Daoy (cell line): ENCODE measurements at regions not wholly inside any gene's neighbourhood (a gene's known extent, or its start where the extent isn't known, plus 50 kb on each side); places are given as distances from the start of the nearest gene placed in this dataset.
A peak's percentile ranks its signal among the peaks of the same experiment; 100 is the strongest.
"Not testable (repeated sequence)": the region's sequence is repeated elsewhere in the genome, so short reads cannot be mapped to it uniquely, and the experiment has no call there.

ENCODE experiments used
- DNase-seq: peaks from one replicate; pipeline ENCODE4 v3.0.0-alpha.2; 2015; ENCODE audit warnings: low read depth

- no peak for DNase-seq
Observed at GRCh38 chr5:92179651-92180050, 796.5 kb upstream of the ARRDC3 start.

DNA sequence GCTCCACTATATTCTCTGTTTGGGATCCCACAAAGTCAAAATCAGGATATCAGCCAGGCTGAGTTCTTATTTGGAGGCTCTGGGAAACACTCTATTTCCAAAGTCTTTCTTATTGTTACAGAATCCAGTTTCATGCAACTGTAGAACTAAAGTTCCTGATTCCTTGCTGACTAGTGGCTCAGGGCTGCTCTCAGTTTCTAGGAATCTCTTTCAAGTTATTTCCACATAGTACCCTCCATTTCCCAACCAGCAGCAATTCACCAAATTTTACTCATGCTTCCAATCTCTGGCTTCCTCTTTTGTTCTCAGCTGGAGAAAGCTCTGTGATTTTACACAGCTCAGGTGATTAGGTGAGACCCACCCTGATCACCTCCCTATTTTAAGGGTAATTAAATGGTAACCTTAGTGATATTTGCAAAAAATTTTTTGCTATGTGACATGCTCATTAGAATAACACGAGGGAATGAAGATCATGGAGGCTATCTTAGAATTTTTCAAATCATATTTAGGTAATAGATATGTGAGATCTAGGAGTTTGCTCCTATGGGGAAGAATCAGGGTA, 794.9 kb upstream of the ARRDC3 start:
- no peak for DNase-seq

DNA sequence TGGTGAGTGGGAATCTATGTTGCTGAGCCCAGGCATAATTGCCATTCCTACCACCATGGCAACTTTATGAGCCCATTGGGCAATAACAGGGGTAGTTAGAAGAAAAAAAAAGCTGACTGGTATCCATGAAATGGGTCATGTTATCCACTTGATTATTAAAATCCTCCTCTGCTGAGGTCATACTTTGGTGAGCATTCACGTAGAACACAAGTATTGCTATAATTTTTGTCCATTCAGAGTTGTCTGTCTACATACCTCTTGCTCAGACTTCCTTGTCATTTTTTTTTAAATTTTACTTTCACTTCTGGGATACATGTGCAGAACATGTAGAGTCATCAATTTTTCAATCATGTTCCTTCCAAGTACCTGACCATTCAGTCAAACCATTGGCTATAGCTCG, 780.8 kb upstream of the ARRDC3 start:
- no peak for DNase-seq

GRCh38 chr5:92147798-92148197, 764.7 kb upstream of the ARRDC3 start:
- DNase-seq, result no peak

DNA sequence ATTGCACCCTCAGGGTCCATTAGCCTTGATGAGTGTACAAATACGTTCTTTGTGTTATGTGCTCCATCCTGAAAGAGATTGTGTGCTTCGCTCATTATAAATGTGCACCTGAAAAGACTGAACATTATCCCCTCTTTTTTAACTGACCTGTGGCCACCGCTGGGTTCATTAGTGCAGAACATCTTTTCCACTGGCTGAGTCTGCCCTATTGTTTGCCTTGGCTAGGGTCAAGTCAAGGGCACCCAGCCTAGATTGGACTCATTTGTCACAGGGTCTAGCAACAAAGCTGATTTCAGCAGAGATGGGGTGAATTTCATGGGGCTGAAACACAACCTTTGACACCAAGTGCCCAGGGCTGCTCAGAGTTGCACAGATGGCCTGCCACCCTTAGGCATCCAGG, 764.1 kb upstream of the ARRDC3 start:
- no peak for DNase-seq

DNA sequence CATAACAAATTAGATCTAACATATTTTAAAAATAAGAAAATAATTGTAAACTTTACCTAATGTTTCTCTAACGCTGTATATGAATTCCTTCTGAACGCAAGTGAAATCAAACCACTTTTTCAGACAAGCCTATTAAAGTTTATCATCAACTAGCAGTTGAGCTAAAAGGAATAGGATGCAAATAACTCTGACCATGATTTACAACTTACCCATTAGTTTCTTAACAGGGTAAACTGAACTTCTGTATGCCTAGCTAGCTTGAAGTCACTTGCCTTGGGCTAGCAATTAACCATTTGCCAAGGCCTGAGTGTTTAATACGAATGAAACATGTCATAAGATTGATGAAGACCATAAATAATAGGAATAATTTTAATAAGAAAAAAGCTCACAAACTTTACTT, 762.7 kb upstream of the ARRDC3 start:
- no peak for DNase-seq

- no peak for DNase-seq
Observed at GRCh38 chr5:92144824-92145223, 761.7 kb upstream of the ARRDC3 start.

DNA sequence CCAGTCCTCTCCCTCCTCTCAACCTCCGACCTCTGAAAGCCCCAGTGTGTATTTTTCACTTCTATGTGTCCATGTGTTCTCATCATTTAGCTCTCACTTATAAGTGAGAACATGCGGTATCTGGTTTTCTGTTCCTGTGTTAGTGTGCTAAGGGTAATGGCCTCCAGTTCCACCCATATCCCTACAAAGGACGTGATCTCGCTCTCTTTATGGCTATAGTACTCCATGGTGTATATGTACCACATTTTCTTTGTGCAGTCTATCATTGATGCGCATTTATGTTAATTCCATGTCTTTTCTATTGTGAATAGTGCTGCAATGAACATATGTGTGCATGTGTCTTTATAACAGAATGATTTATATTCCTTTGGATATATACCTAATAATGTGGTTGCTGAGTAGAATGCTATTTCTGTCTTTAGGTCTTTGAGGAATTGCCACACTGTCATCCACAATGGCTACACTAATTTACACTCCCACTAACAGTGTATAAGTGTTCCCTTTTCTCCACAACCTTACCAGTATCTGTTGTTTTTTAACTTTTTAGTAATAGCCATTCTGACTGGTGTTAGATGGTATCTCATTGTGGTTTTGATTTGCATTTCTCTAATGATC, 749.3 kb upstream of the ARRDC3 start:
- not testable (repeated sequence) for DNase-seq

DNA sequence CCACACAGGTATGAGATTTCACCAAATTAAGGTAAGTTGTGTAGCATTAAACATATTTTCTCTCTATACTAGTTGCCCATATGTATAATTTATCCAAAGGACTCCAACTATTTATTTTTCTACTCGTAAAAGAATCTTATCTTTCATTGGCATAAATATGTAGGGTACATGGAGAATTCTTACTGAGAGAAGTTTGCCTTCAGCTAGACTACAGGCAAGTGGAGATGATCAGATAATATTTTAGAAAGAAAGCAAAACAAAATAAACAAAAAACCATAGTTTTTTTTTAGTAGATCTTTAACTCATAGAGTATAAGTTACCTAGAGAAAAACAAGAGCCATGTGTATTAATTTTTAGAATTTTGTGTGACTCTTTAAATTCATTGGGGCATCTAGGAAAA, 743.1 kb upstream of the ARRDC3 start:
- DNase-seq, result no peak

- DNase-seq, result no peak
Observed at GRCh38 chr5:92119110-92119509, 736.0 kb upstream of the ARRDC3 start.

GRCh38 chr5:92106808-92107207, 723.7 kb upstream of the ARRDC3 start:
- no peak for DNase-seq

DNA sequence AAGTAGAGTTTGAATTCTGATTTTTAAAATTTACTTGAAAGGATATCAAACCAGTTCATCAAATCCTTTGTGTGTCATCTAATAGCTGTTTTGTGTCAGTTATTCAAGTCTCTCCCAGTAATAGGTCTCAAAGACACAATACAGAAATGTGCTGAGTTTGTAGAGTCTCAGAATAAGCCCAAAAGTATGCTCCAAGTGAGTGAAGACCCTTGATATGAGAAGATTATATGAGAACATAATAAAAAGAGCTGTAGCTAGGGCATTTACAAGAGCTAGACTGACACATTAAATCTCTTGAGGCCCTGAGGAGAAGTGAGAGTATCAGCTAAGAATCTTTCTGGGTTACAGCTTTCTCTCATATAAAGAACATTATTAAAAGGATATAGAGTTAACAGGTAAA, 721.0 kb upstream of the ARRDC3 start:
- no peak for DNase-seq

GRCh38 chr5:92102313-92102712, 719.2 kb upstream of the ARRDC3 start:
- no peak for DNase-seq

DNA sequence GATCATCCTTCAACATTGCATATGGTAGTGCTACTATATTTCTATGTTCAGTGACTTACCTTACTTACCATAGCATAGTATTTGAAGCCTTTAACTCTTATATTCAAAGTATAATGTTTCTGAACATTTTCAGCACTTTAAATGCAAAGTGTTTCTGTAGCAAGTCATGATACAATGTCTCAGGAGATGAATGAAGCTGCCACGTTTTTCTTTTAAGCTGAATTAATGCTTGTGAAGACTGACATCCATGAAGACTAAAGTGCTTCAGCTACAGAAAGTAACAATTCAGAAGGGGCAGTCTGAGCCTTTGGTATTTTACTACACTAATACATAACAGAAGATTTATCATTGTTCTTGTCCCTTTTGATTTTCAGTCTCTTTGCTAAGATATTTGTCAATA, 709.1 kb upstream of the ARRDC3 start:
- DNase-seq, result no peak

DNA sequence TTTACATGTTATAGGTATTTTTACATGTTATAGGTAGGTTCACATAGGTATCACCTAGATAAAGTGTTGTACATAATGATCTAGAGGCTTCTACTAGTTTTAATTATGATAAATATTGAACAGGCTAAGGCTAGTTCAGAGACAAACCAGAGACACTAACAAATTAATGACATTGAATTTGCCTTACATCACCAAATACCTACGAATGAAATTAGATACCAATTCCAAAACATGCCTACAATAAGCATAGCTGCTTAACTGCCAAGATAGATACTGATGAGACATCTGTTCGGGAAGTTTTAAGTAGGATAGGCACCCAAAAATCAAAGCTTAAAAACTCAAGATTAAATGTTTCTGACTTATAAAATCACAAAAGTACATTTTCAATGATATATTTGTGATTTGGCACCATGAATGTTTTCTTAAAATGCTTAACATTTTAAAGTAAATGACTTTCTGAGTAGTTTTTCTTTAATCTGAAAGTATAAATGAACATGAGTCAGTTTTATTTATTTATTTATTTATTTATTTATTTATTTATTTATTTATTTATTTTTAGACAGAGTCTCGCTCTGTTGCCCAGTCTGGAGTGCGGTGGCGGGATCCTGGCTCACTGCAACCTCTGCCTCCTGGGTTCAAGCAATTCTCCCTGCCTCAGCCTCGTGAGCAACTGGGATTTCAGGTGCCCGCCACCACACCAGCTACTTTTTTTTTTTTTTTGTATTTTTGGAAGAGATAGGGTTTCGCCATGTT, 703.1 kb upstream of the ARRDC3 start:
- no peak for DNase-seq

- DNase-seq, result peak; percentile 7
Observed at GRCh38 chr5:92081958-92082712, 699.0 kb upstream of the ARRDC3 start.

DNA sequence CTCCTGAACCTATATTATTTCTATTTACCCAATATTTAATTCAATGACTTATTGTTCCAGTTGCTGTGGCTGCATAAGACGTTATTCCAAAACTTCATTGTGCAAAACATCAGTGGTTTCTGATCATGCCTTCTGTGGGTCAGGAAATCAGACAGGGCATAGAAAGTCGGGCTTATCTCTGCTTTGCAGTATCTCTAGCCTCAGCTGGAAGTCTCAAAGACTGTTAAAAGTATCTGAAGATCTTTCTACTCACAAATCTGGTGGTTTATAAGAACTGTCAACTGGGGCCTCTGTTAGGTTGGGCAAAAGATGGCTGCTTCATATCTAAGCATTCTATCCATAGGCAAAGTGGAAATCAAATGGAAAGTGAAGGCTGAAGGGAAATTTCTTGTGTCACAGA, 687.7 kb upstream of the ARRDC3 start:
- no peak for DNase-seq

GRCh38 chr5:92064993-92065392, 681.9 kb upstream of the ARRDC3 start:
- DNase-seq, result no peak

- DNase-seq, result no peak
Observed at GRCh38 chr5:92051741-92052140, 668.6 kb upstream of the ARRDC3 start.

- no peak for DNase-seq
Observed at GRCh38 chr5:92050970-92051369, 667.9 kb upstream of the ARRDC3 start.

GRCh38 chr5:92041911-92042660, 659.0 kb upstream of the ARRDC3 start:
- no peak for DNase-seq

DNA sequence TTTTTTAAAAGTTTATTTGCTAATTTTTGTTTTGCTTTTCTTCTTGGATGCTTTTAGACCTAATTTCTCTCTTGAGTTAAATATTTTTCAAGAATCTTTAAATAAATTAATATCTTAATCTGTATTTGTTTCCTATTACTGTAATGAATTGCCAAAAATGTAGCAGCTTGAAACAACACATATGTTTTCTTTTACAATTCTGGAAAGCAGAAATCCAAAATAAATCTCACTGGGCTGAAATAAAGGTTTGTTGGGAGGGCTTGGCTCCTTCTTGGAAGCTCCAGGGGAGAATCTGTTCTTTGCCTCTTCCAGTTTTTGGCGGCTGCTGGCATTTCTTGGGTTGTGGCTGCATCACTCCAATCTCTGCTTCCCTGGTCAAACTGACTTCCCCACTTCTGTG, 658.1 kb upstream of the ARRDC3 start:
- no peak for DNase-seq
